Stomach (tissue), 4 donors: ENCODE measurements at regions not wholly inside any gene's neighbourhood (a gene's known extent, or its start where the extent isn't known, plus 50 kb on each side); places are given as distances from the start of the nearest gene placed in this dataset.

Source experiments
- POLR2A ChIP-seq, 4 donors: fragments of 450-650 bp; IDR thresholded peaks; one replicate each; pipeline ENCODE4 v1.6.1; 2016; ENCODE audit warnings: antibody characterized with exemption in 4 of 4, control low read depth in 2 of 4, mild to moderate bottlenecking in 1 of 4, moderate library complexity in 1 of 4
- POLR2AphosphoS5 ChIP-seq, 3 donors: sonication (generic); formaldehyde crosslinking; IDR thresholded peaks; one replicate each; pipeline ENCODE4 v1.6.1; 2016; ENCODE audit warnings: antibody characterized with exemption in 3 of 3
- TF ChIP-seq, protein P1 (sequence below), 7 experiments: fragments of 450-650 bp in 4 of 7; fragments of 200-600 bp in 3 of 7; sonication (generic) in 3 of 7; IDR thresholded peaks; one replicate each; pipeline ENCODE4 v1.5.1; 2016 to 2019; ENCODE audit warnings: antibody characterized with exemption in 7 of 7, control low read depth in 2 of 7, mild to moderate bottlenecking in 1 of 7

DNA sequence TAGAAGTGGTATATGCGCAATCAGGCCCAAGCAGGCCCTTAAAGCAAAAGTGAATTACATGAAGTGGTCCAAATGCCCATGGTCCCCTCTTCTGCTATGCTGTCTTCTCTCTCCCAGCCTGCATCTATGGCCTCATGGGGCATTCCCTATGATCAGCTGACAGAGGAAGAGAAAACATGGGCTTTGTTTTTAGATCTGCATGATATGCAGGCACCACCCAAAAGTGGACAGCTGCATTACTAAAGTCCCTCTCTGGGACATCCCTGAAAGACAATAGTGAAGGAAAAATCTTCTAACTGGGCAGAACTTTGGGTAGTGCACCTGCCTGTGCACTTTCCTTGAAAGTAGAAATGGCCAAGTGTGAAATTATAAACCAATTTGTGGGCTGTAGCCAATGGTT lies 145.2 kb upstream of the ARID2 start:
- TF ChIP-seq, protein P1, sequence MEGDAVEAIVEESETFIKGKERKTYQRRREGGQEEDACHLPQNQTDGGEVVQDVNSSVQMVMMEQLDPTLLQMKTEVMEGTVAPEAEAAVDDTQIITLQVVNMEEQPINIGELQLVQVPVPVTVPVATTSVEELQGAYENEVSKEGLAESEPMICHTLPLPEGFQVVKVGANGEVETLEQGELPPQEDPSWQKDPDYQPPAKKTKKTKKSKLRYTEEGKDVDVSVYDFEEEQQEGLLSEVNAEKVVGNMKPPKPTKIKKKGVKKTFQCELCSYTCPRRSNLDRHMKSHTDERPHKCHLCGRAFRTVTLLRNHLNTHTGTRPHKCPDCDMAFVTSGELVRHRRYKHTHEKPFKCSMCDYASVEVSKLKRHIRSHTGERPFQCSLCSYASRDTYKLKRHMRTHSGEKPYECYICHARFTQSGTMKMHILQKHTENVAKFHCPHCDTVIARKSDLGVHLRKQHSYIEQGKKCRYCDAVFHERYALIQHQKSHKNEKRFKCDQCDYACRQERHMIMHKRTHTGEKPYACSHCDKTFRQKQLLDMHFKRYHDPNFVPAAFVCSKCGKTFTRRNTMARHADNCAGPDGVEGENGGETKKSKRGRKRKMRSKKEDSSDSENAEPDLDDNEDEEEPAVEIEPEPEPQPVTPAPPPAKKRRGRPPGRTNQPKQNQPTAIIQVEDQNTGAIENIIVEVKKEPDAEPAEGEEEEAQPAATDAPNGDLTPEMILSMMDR (IDR thresholded peaks at IDR 0.05): no peak
- TF ChIP-seq POLR2A (IDR thresholded peaks at IDR 0.05) (no peak), POLR2AphosphoS5 (IDR thresholded peaks at IDR 0.05) (no peak)
